H9 (cell line): ENCODE measurements at regions not wholly inside any gene's neighbourhood (a gene's known extent, or its start where the extent isn't known, plus 50 kb on each side); places are given as distances from the start of the nearest gene placed in this dataset.

Experiments used
- DNase-seq: peaks from one replicate; pipeline ENCODE4 v3.0.0-alpha.2; 2017
- H2AFZ ChIP-seq: one replicate; pipeline ENCODE4 v1.6.1; 2013; ENCODE audit warnings: mild to moderate bottlenecking, low read length, control low read depth, moderate library complexity
- H2AK5ac ChIP-seq: 2 replicates; pipeline ENCODE4 v1.6.1; 2013; ENCODE audit warnings: low read length, control low read depth, mixed read lengths; ENCODE audit not compliant: insufficient read length
- H2BK120ac ChIP-seq: one replicate; pipeline ENCODE4 v1.6.1; 2013; ENCODE audit warnings: low read depth, mild to moderate bottlenecking, low read length, control low read depth, inconsistent platforms; ENCODE audit not compliant: poor library complexity, severe bottlenecking
- H2BK12ac ChIP-seq: 2 replicates; pipeline ENCODE4 v1.6.1; 2013; ENCODE audit warnings: low read length, control low read depth, mixed read lengths, low read depth; ENCODE audit not compliant: insufficient read length
- H2BK15ac ChIP-seq: 2 replicates; pipeline ENCODE4 v1.6.1; 2013; ENCODE audit warnings: low read depth, low read length, control low read depth
- H2BK20ac ChIP-seq: one replicate; pipeline ENCODE4 v1.6.1; 2013; ENCODE audit warnings: low read depth, mild to moderate bottlenecking, low read length, control low read depth, inconsistent platforms; ENCODE audit not compliant: poor library complexity, severe bottlenecking
- H2BK5ac ChIP-seq: 2 replicates; pipeline ENCODE4 v1.6.1; 2013; ENCODE audit warnings: low read length, control low read depth, mixed read lengths; ENCODE audit not compliant: insufficient read length
- H3K14ac ChIP-seq: 2 replicates; pipeline ENCODE4 v1.6.1; 2013; ENCODE audit warnings: low read length, control low read depth; ENCODE audit not compliant: insufficient read depth
- H3K18ac ChIP-seq: 2 replicates; pipeline ENCODE4 v1.6.1; 2013; ENCODE audit warnings: low read depth, mild to moderate bottlenecking, mixed read lengths, low read length, control low read depth; ENCODE audit not compliant: insufficient read length
- H3K23ac ChIP-seq: 2 replicates; pipeline ENCODE4 v1.6.1; 2013; ENCODE audit warnings: low read length, control low read depth, mixed read lengths, low read depth; ENCODE audit not compliant: insufficient read length
- H3K23me2 ChIP-seq: 2 replicates; pipeline ENCODE4 v1.6.1; 2013; ENCODE audit warnings: low read depth, mild to moderate bottlenecking, mixed read lengths, low read length, control low read depth; ENCODE audit not compliant: insufficient read length, poor library complexity, severe bottlenecking
- H3K27ac ChIP-seq: 2 replicates; pipeline ENCODE4 v1.5.1; 2013; ENCODE audit warnings: low read length, control low read depth, mixed read lengths, low read depth; ENCODE audit not compliant: insufficient read length
- H3K27me3 ChIP-seq: 2 replicates; pipeline ENCODE4 v1.6.1; 2013; ENCODE audit warnings: low read length, control low read depth, inconsistent platforms; ENCODE audit not compliant: insufficient read depth
- H3K4ac ChIP-seq: 2 replicates; pipeline ENCODE4 v1.6.1; 2013; ENCODE audit warnings: low read depth, mild to moderate bottlenecking, control low read depth, inconsistent platforms, low read length, moderate library complexity
- H3K4me1 ChIP-seq: 2 replicates; pipeline ENCODE4 v1.6.1; 2013; ENCODE audit warnings: low read length, control low read depth, inconsistent platforms; ENCODE audit not compliant: insufficient read depth
- H3K4me2 ChIP-seq: 2 replicates; pipeline ENCODE4 v1.6.1; 2013; ENCODE audit warnings: low read length, control low read depth, mixed read lengths; ENCODE audit not compliant: insufficient read length, insufficient read depth
- H3K56ac ChIP-seq: 2 replicates; pipeline ENCODE4 v1.6.1; 2013; ENCODE audit warnings: low read depth, mild to moderate bottlenecking, mixed read lengths, low read length, control low read depth; ENCODE audit not compliant: insufficient read length
- H3K79me1 ChIP-seq: 2 replicates; pipeline ENCODE4 v1.6.1; 2013; ENCODE audit warnings: low read depth, mild to moderate bottlenecking, moderate library complexity, low read length, control low read depth, inconsistent platforms; ENCODE audit not compliant: insufficient read depth, poor library complexity, severe bottlenecking
- H3K79me2 ChIP-seq: 2 replicates; pipeline ENCODE4 v1.6.1; 2013; ENCODE audit warnings: low read length, control low read depth, inconsistent platforms; ENCODE audit not compliant: insufficient read depth
- H3K9ac ChIP-seq: 2 replicates; pipeline ENCODE4 v1.6.1; 2013; ENCODE audit warnings: low read length, control low read depth, mixed read lengths; ENCODE audit not compliant: insufficient read length; ENCODE audit errors: extremely low read depth
- H3K9me3 ChIP-seq: one replicate; pipeline ENCODE4 v1.6.1; 2013; ENCODE audit warnings: low read depth, low read length, inconsistent platforms; ENCODE audit not compliant: control insufficient read depth
- H3T11ph ChIP-seq: one replicate; pipeline ENCODE4 v1.6.1; 2013; ENCODE audit warnings: mild to moderate bottlenecking, low read length, control low read depth, inconsistent platforms
- H4K20me1 ChIP-seq: one replicate; pipeline ENCODE4 v1.6.1; 2013; ENCODE audit not compliant: control insufficient read depth, insufficient read length, insufficient read depth
- H4K5ac ChIP-seq: 2 replicates; pipeline ENCODE4 v1.6.1; 2013; ENCODE audit warnings: low read depth, mild to moderate bottlenecking, mixed read lengths, low read length, control low read depth; ENCODE audit not compliant: insufficient read length
- H4K8ac ChIP-seq: replicated peaks from 2 replicates; pipeline ENCODE4 v1.6.1; 2013; ENCODE audit warnings: low read length, control low read depth, mixed read lengths, low read depth; ENCODE audit not compliant: insufficient read length
- H4K91ac ChIP-seq: 2 replicates; pipeline ENCODE4 v1.6.1; 2013; ENCODE audit warnings: low read depth, mild to moderate bottlenecking, moderate library complexity, mixed read lengths, low read length, control low read depth; ENCODE audit not compliant: insufficient read length
- H3K27ac Mint-ChIP-seq, 3 experiments: 2 replicates in 2 of 3; 3 replicates in 1 of 3; pipeline ENCODE4 v1.8.0; 2020 to 2021; ENCODE audit warnings: mixed read lengths in 3 of 3, mild to moderate bottlenecking in 1 of 3, moderate library complexity in 1 of 3
- H3K27me3 Mint-ChIP-seq: 2 replicates; pipeline ENCODE4 v1.8.0; 2021; ENCODE audit warnings: low read depth, mild to moderate bottlenecking, moderate library complexity, mixed read lengths
- H3K36me3 Mint-ChIP-seq, 3 experiments: 2 replicates in 2 of 3; 3 replicates in 1 of 3; pipeline ENCODE4 v1.8.0; 2020 to 2021; ENCODE audit warnings: low read depth in 3 of 3, mixed read lengths in 3 of 3; ENCODE audit not compliant: insufficient read depth in 1 of 3
- H3K4me1 Mint-ChIP-seq, 2 experiments: 2 replicates each; pipeline ENCODE4 v1.8.0; 2020; ENCODE audit warnings: mixed read lengths in 2 of 2
- H3K4me3 Mint-ChIP-seq, 2 experiments: 2 replicates in 1 of 2; 3 replicates in 1 of 2; pipeline ENCODE4 v1.8.0; 2020 to 2021; ENCODE audit warnings: mild to moderate bottlenecking in 2 of 2, mixed read lengths in 2 of 2, moderate library complexity in 1 of 2
- H3K9me3 Mint-ChIP-seq, 2 experiments: 2 replicates in 1 of 2; 3 replicates in 1 of 2; pipeline ENCODE4 v1.8.0; 2020; ENCODE audit warnings: mild to moderate bottlenecking in 2 of 2, mixed read lengths in 2 of 2, moderate library complexity in 1 of 2
- WGBS: extraction: QIAGEN DNeasy Blood & Tissue Kit; methylation state at CpG from one replicate; pipeline ENCODE4 v1.1.7; 2013; ENCODE audit warnings: missing lambda C conversion rate, low lambda C conversion rate, mixed read lengths; ENCODE audit not compliant: insufficient read length; ENCODE audit errors: extremely low coverage; 5-methylcytosine and 5-hydroxymethylcytosine counted together
- TF ChIP-seq, protein P1 (sequence below): fragments of 200-600 bp; sonication (generic); conservative IDR thresholded peaks from 3 replicates; pipeline ENCODE4 v1.8.0; 2021; ENCODE audit warnings: antibody characterized with exemption, mild to moderate bottlenecking

DNA sequence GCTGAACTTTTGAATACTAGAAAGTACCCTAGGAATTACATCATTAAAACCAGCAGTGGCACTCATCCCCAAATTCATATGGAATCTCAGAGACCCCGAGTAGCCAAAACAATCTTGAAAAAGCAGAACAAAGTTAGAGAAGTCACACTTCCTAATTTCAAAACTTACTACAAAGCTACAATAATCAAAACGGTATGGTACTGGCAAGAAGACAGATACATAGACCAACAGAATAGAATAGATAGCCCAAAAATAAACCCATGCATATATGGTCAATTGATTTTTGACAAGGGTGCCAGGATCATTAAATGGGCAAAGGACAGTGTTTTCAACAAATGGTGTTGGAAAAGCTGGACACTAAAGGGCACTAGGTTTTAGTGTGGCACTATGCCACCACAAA, 176.0 kb upstream of the NDUFV2 start:
- Histone ChIP-seq H3K23ac (no peak overlapping the region), H2AK5ac (no peak overlapping the region), H3K4me2 (no peak overlapping the region), H4K5ac (no peak overlapping the region), H3K79me2 (no peaks in the 10 kb centered on the region), H4K91ac (no peak overlapping the region), H2BK20ac (no peak overlapping the region), H2AFZ (no peak overlapping the region), H3K9me3 (peaks cover 24% of the 10 kb centered on the region), H3K79me1 (no peaks in the 10 kb centered on the region), H3K9ac (no peak overlapping the region), H3K56ac (no peak overlapping the region), H3T11ph (no peak overlapping the region), H3K4me1 (peaks cover under 1% of the 10 kb centered on the region; the same call in 1 of the 2 replicates), H2BK120ac (no peak overlapping the region), H3K14ac (no peak overlapping the region), H3K27ac (no peak overlapping the region), H3K4ac (no peak overlapping the region), H4K8ac (no peak overlapping the region), H2BK5ac (no peak overlapping the region), H2BK12ac (no peak overlapping the region), H3K27me3 (no peaks in the 10 kb centered on the region), H2BK15ac (no peak overlapping the region), H4K20me1 (no peaks in the 10 kb centered on the region), H3K18ac (no peak overlapping the region), H3K23me2 (no peaks in the 10 kb centered on the region)
- Mint-ChIP-seq H3K27ac (no peak overlapping the region), H3K36me3 (peaks cover 32 to 37% (median 35%) of the 10 kb centered on the region in 3 experiments), H3K9me3 (peaks cover 38 to 50% of the 10 kb centered on the region in 2 experiments), H3K27me3 (no peaks in the 10 kb centered on the region), H3K4me1 (peaks cover 12 to 13% of the 10 kb centered on the region in 2 experiments), H3K4me3 (no peak overlapping the region)
- no CpG with 5 or more reads among the region's 2 CpGs for WGBS
- TF ChIP-seq, protein P1, sequence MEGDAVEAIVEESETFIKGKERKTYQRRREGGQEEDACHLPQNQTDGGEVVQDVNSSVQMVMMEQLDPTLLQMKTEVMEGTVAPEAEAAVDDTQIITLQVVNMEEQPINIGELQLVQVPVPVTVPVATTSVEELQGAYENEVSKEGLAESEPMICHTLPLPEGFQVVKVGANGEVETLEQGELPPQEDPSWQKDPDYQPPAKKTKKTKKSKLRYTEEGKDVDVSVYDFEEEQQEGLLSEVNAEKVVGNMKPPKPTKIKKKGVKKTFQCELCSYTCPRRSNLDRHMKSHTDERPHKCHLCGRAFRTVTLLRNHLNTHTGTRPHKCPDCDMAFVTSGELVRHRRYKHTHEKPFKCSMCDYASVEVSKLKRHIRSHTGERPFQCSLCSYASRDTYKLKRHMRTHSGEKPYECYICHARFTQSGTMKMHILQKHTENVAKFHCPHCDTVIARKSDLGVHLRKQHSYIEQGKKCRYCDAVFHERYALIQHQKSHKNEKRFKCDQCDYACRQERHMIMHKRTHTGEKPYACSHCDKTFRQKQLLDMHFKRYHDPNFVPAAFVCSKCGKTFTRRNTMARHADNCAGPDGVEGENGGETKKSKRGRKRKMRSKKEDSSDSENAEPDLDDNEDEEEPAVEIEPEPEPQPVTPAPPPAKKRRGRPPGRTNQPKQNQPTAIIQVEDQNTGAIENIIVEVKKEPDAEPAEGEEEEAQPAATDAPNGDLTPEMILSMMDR, result no peak
- no peak for DNase-seq
